NCI-H1417 (cell line): ENCODE measurements at regions not wholly inside any gene's neighbourhood (a gene's known extent, or its start where the extent isn't known, plus 50 kb on each side); places are given as distances from the start of the nearest gene placed in this dataset.

Experiments used
- DNase-seq, 3 experiments: peaks; one replicate each; lab custom pipeline; 2025; lab: John Stamatoyannopoulos, UW

DNA sequence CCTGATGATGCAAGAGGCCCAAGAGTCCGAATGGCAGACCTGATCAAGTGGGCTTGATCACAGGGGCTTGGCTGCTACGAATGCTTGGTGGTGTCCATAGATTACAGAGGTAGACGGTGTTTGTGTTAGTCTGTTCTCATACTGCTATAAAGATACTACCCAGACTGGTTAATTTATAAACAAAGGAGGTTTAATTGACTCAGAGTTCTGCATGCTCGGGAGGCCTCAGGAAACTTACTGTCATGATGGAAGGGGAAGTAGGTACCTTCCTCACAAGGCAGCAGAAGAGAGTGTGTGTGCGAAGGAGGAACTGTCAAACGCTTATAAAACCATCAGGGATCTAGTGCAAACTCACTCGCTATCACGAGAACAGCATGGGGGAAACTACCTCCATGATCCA lies 268.9 kb upstream of the KLF6 start:
- no peak for DNase-seq

DNA sequence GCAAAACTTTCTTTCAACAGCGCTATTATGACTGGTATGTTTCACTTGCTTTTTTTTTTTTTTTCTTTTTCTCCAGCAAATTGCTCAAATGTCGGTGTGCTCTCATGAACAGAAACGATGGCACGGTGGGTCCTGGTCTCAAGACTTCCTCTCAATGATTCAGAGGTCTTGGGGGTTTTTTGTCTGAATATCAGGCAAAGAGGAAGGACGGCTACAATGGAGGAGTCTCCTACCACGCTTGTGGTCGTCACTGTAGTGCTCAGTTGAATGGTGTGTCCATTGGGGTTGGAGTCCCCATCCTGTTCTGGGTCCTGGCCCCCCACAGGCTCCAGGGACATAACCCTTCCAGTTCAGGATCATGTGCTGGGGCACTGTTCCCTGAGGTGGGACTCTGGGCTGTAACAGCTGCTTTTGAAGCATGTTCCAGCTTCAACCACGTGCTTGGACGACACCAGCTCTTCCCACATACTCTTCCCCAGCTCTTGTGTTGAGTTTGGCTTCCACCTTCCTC lies 266.7 kb upstream of the KLF6 start:
- no peak for DNase-seq

DNA sequence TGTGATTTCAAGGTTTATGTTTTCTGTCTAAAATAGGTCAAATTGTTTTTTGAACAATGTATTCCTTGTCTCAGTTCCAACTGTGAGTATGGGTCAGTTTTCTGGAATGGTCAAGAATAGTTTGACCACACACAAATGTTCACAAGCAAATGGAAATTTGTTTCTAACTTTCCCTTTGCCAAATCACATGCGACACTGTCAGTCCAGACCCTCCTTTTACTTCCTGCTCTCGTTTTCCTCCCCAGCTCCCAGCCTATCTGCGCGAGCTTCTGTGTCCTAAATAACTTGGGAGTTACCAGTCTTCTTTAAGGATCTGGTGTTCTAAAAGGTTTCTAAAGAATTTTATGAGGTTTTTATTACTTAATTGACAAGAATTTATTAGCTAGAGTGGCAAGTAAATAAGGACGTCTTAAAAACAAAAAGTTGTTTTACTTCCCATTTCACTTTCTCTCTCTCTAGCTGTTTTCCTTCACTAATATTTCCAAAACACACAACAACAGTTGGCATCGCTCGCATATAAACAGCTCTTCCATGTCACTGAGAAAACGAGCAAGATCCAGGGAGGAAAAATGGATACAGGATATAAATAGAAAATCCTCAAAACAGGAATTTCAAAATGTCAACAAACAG lies 266.1 kb upstream of the KLF6 start:
- no peak for DNase-seq

DNA sequence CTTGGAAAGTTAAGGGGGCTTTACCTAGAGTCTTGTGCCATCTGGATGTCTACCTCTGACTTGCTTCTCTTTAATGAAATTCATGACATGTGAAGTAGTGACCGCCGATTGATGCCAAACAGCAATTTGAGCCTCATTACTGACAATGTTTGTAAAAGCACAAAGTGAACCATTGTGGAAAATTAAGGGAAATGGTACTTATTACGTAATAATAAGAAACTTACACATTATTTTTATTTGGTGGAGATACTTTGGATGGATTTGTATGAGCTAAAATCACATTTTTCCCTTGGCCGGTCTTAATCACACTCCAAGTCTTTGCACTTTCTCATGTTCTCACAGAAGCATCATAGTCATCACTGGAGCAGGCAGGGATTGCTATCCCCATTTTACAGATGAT lies 265.1 kb upstream of the KLF6 start:
- no peak for DNase-seq

DNA sequence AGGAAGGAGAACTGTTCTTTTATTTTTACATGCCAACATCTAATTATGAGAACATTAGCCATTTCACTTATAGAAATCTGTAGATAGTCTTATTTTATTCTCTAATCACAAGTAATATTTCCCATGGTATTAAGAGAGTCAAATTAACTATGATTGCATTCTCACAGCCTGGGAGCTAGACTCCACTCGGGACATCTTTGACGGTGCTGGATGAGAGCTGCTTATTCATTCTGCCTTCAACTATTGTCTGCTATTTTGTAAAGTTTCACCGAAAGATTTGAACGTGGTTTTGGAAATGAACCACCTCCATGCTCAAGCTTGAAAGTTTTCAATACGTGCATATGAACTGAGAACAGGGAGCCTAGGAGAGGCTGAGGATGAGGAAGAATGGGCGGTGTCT lies 264.3 kb upstream of the KLF6 start:
- no peak for DNase-seq

DNA sequence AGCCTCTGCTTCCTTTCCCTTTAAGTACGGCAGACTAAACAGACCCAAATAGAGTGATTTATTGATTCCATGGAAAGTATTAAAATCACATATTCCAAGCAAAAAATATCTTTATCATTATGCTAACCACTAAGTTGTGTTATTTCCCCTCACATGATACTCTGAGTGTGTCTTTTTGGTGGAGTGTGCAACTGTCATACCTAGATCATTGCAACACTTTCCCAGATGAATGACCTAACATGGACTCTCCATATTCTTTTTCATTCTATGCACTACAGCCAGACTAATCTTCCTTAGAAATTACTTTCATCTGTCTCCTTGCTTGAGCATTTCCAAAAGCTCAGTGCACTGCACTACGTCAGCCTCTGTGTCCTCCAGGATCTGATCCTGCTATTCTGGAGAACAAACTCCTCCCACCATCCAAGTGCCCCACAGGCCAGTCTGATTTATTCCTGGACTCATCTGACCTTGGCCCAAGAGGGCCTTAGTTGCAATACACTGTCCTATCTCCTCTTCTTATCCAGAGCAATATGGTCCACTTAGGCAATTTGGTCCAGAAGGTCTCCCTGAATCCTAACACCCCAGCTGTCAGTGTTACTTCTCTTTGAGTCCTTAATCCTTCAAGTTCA lies 263.3 kb upstream of the KLF6 start:
- no peak for DNase-seq

DNA sequence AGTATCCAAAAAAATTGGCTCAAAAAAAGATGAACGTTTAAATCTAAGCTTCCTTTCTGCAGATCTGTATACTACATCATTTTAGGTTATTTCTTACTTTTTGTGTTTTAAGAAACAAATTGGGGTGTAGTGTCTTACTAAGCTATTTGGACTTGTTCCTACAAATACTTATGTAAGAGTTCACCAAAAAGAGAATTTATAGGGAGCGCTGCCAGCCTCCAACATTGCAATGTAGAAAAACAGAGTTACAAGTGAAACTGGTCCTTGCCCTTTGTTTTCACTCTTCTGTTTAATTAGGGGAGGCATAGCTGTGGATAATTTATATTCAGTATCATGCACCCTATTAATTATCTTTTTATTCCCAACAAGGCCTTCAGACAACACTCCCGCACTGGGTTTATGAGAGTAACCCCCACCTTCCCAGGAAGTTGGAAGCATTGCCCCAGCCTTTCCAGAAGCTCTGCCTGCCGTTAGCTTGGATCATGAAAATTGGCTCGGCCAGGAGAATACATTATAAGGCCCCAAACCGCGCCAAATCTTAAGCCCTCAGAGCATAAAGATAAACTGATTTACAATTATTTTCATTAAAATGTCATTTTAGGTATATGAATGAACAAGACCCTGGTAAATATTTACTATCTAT lies 261.8 kb upstream of the KLF6 start:
- DNase-seq: no peak

DNA sequence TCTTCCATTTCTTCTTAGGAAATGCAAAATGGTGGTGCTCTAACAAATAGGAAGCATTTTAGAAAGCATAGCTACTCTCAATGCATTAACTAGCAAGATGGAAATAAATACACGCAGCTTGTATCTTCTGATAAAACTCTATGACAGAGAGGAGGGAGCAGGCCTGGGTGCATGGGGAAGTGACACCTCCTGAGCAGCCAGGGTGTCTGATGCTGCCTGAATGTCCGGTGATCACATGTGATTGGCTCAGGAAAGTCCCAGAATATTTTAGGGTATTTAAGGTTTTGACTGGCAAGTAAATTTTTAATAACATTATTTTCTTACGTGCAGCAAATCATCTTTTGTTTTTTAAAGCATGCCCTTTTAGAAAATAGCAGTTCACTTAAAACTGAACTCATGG lies 261.0 kb upstream of the KLF6 start:
- DNase-seq: no peak

DNA sequence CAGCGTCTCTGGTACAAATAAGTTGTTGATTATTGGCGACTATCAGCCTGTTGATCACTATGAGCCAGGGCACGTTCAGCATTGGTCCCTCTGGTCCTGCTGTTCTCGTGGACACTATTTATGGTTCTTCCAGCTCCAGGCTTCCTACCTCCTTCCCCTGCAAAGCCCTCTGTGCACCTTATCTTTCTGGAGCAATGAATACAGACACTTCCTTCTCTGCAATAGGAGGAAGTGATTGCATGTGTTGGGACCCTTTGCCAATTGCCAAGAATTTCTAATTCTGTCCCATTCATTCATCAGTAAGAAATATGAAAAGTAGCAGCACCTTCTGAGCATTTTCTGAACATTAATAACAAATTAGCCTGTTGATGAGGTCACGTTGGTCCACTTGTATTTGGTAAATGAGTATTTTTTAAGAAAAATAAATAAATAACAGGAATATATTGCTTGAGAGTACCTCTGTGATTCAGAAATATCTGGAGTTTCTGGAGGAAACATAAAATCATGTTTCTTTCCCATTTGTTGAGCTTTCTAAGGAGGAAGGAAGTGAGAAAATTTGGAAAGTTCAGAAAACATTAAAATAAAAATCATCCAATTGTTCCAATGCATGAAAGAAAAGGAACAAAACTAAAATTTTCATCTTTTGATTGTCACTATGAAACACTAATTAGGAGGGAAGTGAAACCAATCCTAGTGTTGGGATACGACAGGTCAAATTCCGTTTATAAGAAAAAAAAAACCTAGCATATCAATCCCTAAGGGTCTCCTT lies 259.1 kb upstream of the KLF6 start:
- DNase-seq: no peak

DNA sequence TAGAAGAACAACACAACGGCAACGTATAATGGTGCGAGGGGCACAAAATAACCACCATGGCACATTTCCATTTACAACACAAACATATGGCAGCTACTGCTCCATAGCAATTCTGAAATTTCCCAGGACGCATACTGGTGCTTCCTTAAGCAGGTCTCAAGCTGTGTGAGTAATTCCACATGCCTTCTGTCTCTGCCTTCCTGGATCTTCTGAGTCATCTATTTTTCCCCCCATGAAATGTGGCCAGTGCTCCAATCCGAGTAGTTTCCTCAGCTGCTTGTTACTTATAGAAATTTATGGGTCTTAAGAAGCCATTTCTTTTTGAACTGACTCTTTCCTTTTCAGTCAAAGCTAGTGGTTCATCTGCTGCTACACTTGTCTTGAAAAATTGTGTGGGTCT lies 256.6 kb upstream of the KLF6 start:
- no peak for DNase-seq

DNA sequence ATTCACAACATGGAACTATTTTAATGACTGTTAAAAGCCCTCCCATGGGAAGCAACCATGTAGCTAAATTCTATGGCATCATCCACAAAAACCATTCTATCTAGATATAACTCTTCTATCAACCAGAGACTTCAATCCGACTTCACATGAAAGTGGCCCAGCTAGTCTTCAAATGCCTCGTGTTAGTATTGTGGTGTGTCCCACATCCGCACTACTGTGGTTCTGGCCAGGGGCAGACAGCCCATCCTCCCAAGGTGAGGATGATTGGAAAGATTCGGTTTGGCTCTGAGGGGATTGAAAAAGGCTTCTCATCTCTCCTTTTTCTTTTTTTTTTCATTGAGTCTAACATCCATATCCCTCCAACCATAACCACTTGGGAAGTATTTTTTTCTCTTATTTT lies 253.0 kb upstream of the KLF6 start:
- no peak for DNase-seq

DNA sequence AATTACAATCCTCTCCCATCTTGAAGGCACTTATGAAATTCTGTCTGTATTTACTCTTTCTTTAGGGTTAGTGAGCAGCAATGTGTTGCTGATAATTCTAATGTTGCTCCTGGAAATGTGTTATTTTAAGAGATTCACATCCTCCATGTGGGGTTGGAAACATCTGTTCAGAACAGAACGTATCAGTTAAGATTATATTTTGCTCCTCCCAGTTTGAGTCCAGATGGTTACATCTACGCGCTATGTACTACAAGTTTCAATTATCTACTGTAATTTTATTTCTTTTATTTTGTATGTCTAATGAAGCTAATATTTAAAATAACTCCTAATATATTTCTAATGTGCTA lies 250.6 kb upstream of the KLF6 start:
- no peak for DNase-seq

DNA sequence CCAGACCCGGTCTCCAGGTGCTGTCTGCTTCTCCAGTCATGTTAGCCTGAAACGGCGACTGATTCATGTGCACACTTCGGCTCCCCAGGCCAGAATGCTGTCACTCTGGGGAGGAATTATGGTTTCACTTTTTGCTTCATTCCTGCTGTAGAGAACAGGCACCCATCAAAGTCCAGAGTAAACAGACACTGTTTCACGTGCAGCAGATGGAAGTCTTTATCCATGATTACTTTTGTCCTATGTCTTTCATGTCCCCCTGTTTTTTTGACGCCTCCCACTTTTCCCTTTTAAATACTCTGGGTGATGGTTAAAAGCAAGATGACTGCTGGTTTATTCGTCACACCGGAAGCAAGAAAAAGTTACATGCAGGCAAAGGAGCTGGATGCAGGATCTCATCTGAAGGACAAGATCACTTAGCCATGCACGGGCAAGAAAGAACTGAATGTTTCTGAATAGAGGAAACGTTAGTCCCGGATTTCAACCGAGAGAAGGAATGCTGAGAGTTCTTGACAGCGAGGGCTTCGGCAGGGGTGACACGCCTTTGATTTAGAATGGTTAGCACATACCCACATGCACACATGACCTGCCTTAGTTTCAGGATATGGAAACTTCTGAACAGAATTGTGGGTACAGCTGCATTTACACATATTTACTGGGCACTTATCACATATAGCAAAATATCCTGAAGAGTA lies 250.0 kb upstream of the KLF6 start:
- peak in 2 of 3 experiments; percentile 3 to 48 for DNase-seq

DNA sequence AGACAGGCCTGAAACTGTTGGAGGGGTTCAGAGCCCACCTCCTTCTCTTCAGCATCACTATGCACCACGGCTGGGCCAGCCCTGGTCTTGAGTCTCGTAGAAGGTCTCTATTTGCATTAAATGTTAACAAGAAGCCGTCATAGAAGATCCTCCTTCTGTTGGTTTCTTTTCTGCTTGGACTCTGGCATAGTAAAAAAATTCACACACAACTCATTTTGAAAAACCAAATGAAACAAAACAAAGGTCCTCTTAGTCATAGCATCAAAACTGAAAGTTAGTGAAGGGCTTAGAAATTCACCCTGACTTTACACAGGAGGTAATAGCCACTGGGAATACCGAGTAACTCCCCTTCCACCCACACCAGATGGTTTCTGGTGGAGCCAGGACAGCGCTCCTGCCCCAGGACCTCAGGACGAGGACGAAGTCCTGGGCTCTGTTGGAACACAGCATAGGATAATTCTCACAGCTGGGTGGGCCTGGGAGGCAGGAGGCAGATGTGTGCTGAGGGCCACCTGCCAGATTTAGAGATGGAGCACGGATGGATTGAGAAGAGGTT lies 248.4 kb upstream of the KLF6 start:
- DNase-seq: no peak

DNA sequence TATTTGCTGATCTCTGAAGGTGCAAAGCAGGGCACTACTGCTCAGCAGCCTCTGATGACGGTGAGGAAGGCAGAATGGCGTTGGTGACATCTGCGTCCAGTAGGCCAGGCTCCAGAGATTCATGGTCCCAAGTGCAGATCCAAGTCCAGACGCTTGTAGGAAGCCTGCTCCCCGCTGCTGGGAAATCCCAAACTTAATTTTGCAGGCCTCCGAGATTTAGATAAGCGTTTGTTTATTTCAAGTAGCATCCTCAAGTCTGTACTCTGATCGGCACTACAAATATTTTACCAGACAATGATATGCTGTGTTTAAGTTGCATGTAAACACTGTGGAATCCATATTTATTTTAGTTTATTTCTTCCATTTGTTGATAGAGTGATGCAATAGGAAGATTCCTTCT lies 244.9 kb upstream of the KLF6 start:
- DNase-seq: no peak

DNA sequence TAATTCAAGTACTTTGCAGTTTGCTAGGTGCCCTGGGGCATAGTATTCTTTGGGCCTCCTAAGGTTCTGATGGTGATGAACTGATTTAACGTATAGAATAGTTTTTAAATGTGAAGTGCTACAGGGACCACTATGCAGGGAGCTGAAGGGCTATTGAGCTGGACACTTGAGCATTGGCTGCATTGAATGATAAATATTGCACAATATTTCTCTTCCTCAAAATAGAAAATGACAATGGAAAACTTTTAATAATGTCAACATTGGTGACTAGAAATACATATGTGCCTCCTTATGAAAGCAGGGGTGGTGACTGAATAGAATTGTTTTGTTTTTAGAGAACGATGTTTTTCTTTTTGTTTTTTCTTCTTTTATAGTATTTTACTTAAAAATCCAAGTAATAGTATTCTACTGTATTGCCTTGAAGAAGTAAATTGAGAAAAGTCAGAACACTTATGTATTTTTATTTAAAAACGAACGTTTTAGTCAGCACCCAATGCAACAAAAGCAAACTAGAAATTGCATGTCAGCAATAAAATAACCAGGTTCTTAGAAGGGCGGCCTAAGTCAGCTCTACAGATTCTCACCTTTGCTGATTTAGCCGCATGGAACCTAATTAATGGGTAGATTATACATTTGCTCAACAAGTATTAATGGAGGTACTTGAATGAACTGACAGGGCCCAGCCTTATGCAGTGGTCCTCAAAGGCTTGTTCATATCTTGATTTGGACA lies 244.0 kb upstream of the KLF6 start:
- no peak for DNase-seq

DNA sequence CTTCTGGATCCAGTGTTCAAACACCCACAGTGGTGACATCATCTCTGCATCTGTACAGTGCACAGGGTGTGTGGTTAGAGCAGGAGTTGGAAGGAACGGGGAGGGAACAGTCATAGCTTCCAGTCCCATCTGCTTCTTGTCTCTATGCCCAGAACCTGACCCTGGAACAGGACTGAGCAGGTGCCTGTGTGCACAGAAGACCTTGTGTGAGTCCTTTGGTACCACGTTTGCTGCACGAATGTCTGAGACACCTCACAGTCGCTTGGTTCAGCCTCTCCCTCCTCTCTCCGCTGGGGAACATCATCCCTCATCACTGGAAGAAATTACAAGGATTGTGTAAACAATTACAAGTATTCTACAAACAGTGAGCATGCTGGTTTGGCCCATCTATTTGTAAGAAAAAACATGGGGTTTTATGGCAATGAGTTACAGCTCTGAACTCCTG lies 243.0 kb upstream of the KLF6 start:
- peak in 2 of 3 experiments; percentile 20 to 28 for DNase-seq

DNA sequence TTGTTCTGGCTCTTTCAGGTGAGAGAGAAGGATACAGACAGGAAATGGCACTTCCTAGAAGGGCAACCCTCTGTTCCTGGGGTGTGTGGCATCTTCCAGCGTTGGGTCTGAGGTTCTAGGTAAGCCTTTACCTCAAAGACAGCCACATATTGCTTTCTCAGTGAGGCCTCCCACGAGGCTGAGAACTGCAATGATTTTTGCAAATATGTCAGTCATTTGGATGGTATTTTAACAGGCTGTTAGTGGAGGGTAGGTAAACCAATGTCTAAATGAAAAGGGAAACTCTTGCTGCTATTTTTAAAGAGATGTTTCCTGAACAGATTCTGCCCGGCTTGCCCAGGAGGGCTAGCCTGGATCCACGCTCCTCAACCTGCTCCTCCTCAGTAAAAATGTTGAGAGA lies 240.3 kb upstream of the KLF6 start:
- DNase-seq: no peak

DNA sequence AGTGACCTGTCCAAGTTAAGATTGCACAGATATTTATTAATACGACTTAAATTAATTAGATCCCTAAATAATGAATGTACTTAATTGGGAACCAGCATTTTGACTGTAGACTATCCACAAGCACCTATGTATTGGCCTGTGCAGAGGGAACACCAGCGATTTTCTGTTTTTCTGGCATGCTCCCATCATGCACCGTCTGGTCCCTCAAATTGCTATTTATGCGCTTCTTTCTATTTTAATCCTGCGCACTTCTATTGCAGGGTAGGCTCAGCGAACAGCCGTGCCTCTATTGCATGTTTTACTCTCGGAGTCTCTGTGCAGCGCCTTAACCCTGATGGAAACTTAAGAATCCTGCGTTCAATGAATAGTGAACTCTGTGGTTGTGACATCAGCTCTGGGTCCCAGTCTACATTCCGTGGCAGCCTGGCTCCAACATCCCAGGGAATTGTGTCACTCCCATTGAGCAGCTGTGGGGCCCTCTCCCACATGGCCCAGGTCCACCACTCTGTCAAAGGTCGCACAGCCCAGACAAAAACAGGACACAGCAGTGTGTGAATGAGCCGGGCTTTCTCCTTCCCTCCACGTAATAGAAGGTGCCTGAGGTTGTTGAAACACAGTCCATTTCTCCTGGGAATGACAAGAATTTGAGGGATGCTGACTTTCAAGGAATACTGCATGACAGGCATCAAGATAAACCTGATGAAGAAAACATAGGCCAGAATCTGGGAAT lies 239.7 kb upstream of the KLF6 start:
- no peak for DNase-seq

DNA sequence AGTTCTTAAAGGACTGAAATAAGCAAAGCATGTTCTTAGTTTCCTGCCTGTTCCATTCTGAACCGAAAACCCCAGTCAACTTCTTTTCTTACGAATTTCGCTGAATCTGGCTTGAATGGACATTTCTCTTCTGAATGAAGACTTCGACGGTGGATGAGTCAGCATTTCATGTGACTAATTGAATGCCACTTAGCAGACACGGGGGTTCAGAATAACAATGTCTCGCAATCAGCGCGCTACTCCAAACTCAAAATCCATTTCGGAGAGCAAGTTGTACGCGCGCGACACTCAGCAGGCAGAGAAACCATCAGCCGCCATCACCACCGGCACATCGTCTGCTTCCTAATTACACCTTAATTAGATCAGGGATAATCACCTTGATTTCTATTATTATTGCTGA lies 239.0 kb upstream of the KLF6 start:
- DNase-seq: no peak

DNA sequence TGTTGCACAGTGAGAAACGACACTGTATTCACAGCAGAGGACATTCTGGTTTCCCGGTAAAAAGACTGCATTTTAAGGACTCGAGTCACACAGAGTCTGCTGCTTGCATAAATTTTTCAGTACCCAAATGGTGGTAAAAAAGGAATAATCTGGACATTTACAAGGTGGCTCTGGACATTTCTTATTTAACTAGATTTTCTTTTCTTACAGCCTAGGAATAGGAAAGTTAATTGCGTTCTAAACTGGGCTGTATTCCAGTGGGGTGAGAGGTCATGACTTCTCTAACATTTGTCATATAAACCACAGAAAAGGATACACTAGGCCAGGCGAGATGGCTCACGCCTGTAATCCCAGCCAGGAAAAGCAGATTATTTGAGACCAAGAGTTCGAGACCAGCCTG lies 237.5 kb upstream of the KLF6 start:
- no peak for DNase-seq
